ENCODE measurements at regions not wholly inside any gene's neighbourhood (a gene's known extent, or its start where the extent isn't known, plus 50 kb on each side); places are given as distances from the start of the nearest gene placed in this dataset.

GRCh38 chr7:69336976-69337375, 261.3 kb upstream of the AUTS2 start (continued):
- TF ChIP-seq CTCF (conservative IDR thresholded peaks at IDR 0.05; ENCODE audit: low read depth in 2 of 2) (no peak), STAT1 (IDR thresholded peaks at IDR 0.05; ENCODE audit: unreplicated experiment) (no peak), POLR2AphosphoS5 (IDR thresholded peaks at IDR 0.05; ENCODE audit: low read depth) (no peak), EZH2phosphoT487 (IDR thresholded peaks at IDR 0.05; ENCODE audit: unreplicated experiment) (no peak), JUNB (IDR thresholded peaks at IDR 0.05; ENCODE audit: unreplicated experiment) (no peak), CREB1 (CRISPR knock-in tag; IDR thresholded peaks at IDR 0.05; ENCODE audit: low read depth) (no peak)

GRCh38 chr7:69338144-69338543, 260.1 kb upstream of the AUTS2 start:
- no peaks in the 10 kb centered on the region; the same call in 1 of the 2 replicates for H3K9me2 ChIP-seq (ENCODE audit: insufficient read depth)
- Mint-ChIP-seq H3K27me3 (ENCODE audit: insufficient read depth, low read depth, poor library complexity) (no peaks in the 10 kb centered on the region), H3K36me3 (ENCODE audit: low read depth) (peaks cover 40% of the 10 kb centered on the region), H3K4me1 (no peaks in the 10 kb centered on the region), H3K27ac (no peak overlapping the region), H3K4me3 (no peak overlapping the region), H3K9me3 (peaks cover 51% of the 10 kb centered on the region)
- H3K79me2 ChIP-seq (replicated peaks; ENCODE audit: insufficient read depth) = no peaks in the 10 kb centered on the region
- H3K4me3 ChIP-seq = no peak overlapping the region
- ATAC-seq = no peak
- H3K36me3 ChIP-seq (ENCODE audit: insufficient read depth) = no peaks in the 10 kb centered on the region
- H4K20me1 ChIP-seq (replicated peaks; ENCODE audit: insufficient read depth) = no peaks in the 10 kb centered on the region
- H3K27ac ChIP-seq (ENCODE audit: low read depth) = no peak overlapping the region
- TF ChIP-seq ZNF462 (CRISPR knock-in tag; IDR thresholded peaks at IDR 0.05) (no peak), ZNF331 (CRISPR knock-in tag; IDR thresholded peaks at IDR 0.05; ENCODE audit: low read depth) (no peak), CTCF (conservative IDR thresholded peaks at IDR 0.05; ENCODE audit: low read depth in 2 of 2) (no peak), ETS1 (IDR thresholded peaks at IDR 0.05) (no peak), STAT1 (IDR thresholded peaks at IDR 0.05; ENCODE audit: unreplicated experiment) (no peak), JUNB (IDR thresholded peaks at IDR 0.05; ENCODE audit: unreplicated experiment) (no peak), EZH2 (IDR thresholded peaks at IDR 0.05; ENCODE audit: low read depth, unreplicated experiment) (no peak)
- no peak overlapping the region for H2AFZ ChIP-seq
- no peaks in the 10 kb centered on the region for H3K27me3 ChIP-seq (ENCODE audit: insufficient read depth)
- H3F3A ChIP-seq (replicated peaks; ENCODE audit: low read depth) = no peaks in the 10 kb centered on the region
- no peaks in the 10 kb centered on the region for H3K4me1 ChIP-seq (ENCODE audit: insufficient read depth)
- no peak overlapping the region for H3K4me2 ChIP-seq
- no peak for DNase-seq (ENCODE audit: low spot score)
